IPS-NIHi11 (cell line): ENCODE measurements at regions not wholly inside any gene's neighbourhood (a gene's known extent, or its start where the extent isn't known, plus 50 kb on each side); places are given as distances from the start of the nearest gene placed in this dataset.
"Not testable (repeated sequence)": the region's sequence is repeated elsewhere in the genome, so short reads cannot be mapped to it uniquely, and the experiment has no call there.

ENCODE experiments used
- DNase-seq: peaks from one replicate; pipeline ENCODE4 v3.0.0; 2012; ENCODE audit warnings: mixed read lengths, low spot score

DNA sequence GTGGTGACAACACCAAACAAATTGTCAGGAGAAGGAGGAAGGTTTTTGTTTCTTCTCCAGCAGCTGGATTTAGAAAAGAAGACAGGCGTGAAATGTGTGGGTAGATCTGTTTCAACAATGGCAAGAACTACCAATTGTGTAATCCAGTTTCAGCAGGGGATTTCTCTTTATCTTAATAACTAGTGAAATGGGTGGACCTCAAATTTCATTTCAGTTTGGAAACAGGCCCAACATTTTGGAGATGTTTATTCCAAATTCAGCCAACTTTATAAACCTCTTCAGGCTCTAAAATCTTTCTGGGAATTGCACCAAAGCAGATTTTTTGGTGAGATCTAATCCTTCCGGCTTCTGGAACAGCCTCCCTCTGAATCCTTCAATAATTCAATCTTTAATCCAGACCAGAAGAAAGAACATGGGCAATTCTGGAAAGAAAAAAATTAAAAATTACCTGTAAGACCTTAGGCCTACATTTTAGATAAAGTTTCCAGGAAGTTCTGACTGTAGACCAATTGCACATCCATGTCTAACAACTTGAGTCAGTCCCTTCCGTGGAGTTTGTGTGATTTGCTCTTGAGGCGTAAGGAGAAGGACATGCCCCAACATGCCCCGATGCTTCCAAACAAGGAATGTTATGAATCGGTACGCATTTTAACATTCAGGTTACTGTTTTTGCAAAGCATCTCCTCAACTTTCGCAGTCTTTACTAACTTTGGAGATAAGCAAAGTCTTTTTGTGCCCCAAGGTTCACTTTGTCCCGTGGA, 423.6 kb downstream of the IRX1 start:
- no peak for DNase-seq

DNA sequence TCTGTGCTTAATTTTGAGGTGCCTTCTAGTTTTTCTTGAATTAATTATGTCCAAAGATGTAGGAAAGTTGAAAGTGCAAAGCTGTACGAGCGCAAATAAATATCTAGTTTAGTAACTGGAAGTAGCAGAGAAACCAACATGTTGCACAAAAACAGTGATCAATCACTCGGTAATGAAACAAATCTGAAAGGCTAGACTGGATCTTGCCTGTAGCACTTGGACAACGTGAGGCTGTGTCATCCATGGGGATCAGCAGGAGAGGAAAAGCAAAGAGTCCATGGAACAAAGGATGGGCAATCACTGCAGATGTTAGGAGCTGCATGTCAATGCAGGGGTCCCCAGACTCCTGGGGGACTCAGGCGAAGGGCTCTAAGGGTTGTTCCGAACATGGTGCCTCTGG, 424.2 kb downstream of the IRX1 start:
- no peak for DNase-seq

DNA sequence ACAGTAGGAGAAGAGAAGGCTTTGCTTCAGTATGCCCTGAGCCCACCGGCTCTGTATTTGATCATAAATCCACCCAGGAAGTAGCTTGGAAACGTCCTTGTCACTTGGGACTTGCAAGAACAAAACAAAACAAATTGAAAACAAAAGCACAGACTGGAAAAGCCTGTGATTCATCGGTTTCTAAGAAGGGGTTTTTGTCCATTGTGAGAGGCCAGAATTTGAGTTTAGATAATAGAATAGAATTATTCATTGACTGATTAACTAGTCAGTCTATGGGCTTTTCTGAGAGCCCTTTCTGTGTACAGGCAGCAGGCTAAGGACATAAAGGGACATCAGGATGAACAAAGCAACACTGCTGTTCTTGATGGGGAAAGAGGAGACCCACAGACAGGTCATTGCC, 424.8 kb downstream of the IRX1 start:
- DNase-seq: no peak

DNA sequence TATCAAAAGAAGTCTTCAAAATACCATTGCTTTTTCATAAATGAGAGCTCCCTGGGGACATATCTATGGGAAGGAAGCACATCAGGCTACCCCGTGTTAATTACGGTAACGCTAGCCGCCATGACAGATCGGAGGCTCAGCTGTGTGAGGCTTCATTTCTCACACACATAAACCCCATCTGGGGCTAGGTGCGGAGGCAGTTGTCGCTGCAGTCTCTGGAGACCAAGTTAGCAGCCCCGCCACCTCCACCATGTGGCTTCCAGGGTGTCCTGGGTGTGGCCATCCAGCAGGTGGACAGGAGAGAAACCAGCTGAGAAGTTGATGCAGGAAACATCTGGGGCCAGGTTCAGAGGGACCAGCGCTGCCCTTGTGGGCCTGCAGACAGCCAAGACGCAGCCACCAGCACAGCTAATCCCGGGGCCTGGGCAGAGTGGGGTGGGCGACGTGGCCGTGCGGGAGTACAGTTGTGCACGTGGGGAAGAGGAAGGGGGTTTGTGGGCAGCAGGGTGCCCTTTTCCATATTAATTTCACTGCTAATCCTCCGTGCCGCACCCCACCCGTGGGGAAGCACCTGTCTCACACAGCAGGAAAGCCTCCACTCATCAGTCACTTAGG, 426.5 kb downstream of the IRX1 start:
- DNase-seq: no peak

DNA sequence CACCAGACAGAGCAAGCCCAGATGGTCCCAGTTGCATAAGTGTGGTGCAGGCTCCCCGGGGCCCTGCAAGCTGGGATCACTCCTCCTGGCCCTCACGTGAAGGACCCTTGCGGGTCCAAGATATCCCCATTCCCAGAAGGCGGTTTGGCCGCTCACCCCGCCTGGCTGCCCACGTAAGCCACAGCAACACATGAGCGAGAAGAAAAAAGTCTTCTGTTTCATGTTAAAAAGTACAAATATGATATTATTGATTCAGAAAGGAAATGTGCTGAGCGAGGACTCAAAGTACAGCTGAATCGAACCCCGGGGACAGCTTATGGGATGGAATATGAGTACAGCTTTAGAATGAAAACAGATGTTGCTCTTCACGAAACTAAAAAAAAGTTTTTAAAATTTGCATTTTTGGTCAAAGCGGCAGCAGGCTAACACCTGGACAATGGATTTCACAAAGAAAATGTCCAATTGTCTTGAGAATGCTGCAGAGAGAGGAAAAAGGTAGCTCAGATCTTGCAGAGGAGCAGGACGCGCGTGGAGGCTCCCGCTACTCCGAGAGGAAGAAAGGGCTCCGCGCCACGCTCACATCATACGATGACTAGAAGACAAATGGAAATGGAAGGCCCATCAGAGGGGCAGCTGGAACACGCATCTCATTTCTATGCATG, 427.6 kb downstream of the IRX1 start:
- no peak for DNase-seq

DNA sequence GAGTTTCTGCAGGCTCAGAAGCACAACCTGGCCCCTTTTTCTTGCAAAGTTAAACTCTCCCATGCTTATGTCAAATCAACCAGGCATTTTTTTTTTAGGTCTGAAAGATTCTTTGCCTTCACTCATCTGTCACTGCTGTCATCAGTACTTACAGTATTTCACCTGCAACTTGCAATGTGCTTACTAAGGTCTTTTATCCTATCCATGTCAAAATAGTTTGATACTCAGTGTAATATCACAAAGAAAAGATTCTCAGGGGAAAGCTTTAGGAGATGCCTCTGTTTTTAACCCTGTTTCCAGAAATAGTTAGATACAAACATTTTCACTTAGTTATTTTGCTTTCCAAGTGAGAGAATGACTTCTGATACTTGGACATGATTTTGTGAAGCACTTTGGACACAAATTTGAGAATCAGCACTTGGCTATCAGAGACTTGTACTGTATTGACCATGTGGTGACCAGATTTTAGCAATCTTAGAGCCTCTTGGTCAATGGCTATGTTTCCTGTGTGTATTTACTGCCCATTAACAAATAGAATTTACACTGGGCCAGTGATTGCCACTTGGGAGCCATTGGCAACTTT, 428.2 kb downstream of the IRX1 start:
- no peak for DNase-seq

DNA sequence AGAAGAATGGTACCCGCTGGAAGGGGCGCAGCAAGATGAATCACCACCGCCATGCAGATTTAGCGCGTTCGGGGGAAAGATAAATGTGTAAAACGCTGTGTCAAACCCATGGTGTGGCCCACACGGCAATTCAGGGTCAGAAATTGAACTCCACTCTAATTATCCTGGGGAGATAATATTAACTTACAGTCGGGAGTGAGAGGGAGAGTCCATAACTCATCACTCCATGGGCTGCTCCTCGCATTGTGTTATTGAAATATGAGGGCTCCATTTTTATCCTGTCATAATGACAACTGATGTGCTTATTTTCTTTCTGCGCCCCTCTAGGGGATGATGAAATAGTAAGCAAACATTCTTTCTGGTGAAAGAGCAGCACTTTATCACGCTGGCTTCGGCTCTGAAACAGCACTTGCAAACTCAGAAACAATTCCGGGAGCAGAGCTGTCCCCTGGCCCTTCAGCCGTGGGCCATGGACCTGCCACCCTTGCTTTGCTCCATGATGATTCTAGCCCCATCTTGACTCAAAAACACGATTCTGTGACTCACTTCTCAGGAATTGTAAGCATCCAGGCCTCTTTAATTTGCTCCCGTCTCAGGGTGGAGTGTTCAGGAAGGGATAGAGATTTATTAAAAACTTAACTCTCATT, 431.6 kb downstream of the IRX1 start:
- no peak for DNase-seq

DNA sequence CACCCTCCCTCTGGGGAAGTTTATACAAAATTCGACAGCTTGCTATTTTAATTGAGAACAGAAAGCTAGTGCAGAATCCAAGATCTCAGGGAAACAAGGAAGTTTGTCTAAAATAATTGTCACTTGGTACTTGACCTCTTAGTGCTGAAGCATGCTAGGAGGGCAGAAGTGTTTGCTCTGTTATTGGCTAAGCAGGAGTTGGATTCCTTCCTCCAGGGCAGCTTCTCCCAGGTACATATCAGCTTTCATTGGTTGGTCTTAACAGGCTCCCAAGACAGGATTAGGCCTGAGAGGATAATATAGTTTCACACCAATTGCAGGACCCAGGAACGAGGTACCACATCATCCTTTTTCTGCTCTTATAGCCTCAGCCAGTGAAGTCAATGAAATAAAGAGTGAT, 432.8 kb downstream of the IRX1 start:
- DNase-seq: no peak

DNA sequence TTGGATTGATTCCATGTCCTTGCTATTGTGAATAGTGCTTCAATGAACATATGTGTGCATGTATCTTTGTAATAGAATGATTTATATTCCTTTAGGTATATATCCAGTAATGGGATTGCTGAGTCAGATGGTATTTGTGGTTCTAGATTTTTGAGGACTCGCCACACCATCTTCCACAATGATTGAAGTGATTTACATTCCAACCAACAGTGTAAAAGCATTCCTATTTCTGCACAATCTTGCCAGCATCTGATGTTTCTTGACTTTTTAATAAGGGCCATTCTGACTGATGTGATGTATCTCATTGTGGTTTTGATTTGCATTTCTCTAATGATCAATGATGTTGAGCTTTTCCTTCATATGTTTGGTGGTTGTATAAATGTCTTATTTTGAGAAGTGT, 437.9 kb downstream of the IRX1 start:
- DNase-seq: not testable (repeated sequence)

DNA sequence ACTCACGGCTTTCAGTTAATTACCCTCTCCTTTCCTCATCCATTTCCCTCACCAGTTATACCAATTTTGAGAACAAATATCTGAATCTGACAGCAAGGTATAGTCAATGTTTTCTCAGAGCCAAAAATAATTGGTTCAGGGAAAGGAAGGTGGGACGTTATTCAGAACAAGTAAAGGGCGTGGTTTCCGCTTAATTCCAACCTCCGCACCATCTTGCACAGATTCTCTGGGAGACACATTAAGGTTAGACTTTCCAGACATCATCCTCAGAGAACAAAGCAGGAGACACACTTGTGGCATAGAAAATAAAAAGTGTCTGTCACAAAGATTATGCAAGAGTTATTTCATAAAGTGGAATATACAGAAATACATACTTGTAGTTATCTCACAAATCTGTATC, 441.2 kb downstream of the IRX1 start:
- no peak for DNase-seq

DNA sequence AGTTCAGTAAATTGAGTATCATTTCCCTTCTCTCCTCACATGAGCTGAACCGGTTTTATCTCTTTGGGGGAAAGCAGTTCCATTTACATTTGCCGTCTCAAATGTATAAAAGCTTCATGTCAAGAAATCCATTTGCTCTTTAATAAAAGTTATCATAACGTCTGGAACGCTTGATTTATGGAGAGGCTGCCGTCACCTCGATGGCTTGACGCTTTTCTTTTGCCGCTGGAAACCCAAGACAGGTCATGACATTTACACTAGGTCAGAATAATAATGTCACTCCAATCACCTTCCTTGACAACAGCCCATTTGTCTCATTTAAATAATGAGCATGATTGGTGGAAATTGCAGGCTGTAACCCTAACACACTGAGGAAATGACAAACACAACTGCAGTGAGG, 443.4 kb downstream of the IRX1 start:
- no peak for DNase-seq

DNA sequence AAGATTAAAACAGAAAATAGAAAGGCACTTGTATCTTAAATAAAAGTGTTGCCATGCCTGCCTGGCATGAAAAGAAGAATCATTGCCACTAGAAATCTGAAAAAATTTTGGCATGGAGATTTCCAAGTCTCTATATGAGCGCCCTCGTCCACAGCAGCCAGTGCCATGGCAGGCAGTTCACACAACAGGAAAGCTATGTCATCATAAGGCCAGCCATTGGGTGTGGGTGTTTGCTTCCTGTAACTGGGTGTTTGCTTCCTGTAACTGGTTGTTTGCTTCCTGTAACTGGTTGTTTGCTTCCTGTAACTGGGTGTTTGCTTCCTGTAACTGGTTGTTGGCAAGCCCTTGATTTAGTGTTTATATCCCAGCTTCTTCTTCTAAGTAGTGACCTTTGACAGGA, 446.7 kb downstream of the IRX1 start:
- DNase-seq: no peak

DNA sequence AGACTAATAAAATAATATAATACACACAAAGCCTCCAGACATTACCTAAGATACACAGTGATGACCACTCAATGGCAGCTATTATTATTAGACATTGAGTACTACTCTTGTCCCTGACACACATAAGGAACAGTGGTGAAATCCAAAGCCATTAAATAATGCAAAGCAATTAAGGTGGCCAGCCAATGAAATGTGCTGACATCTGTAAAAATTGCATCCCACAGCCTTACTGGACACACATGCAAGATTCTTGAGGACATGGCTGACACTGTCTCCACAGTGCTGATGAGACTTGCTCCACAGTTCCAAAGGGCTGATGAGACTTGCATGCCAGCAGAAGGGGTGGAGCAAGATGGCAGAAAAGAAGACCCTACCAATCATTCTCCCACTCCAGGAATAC, 447.5 kb downstream of the IRX1 start:
- no peak for DNase-seq

DNA sequence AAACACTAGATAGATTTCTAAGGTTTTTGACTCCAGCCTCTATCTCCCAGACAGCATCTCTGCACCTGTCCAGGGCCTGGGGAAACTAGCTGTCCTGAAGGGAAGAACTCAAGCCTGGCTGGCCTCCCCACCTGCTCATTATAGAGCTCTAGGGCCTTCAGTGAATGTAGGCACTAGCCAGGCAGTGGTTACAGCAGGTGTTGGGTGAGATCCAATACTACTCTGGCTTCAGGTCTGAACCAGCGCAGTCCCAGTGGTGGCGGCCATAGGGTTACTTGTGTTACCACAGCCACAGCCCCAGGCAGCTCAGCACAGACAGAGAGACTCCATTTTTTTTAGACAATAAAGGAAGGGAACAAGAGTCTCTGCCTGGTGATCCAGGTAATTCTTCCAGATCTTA, 449.2 kb downstream of the IRX1 start:
- no peak for DNase-seq

DNA sequence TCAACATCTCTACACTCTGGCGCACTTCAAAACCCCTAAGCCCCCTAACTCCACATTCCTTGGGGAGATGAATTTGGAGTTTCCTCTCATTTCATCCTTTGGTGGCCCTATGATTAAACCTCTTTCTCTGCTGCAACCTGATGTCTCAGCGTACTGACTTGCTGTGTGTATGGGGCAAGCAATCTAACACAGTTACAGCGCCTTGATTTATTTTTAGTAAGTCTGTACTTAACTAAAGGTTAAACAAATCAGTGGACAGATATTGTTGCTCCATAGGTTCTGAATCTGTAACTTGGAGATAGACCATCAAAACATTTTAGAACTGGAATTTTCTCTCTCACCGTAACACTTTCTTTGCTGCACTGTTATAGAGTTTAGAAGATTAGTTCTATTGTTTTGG, 452.8 kb downstream of the IRX1 start:
- DNase-seq: no peak

DNA sequence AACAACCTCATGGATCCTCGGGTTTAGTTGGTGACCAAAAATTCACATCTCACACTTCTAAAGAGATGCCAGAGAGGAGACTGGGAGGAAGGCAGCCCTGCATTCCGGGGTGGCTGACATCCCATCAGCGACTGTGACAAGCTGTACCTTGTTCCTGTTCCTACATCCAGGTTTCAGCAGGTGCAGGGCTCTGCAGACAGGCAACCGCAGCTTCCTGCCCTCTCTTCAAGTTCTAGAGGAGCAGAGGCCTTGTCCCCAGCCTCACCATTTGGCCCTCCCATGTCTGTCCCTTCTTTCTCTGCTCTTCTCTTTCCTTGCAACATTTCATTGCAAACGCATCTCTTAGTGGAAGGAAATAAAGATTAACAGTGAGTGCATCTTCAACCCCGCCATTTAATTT, 454.6 kb downstream of the IRX1 start:
- DNase-seq: no peak

DNA sequence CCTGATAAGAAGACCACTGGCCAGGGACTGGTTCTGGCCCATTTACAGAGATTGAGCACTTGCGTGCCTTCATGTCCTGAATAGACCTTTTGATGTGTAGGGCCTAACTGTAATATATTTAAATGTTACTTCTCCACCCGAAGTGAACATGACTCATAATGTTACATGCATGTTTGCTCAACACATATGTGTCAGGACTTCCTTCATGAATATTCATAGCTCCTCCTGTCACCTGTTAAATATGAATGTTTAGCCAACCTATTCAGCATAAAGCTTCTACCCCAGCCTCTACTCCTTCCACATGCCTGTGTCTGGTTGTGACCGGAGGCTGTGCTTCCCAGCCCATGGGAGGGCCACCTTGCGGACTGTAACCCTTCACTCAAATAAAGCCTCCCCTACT, 457.5 kb downstream of the IRX1 start:
- no peak for DNase-seq

DNA sequence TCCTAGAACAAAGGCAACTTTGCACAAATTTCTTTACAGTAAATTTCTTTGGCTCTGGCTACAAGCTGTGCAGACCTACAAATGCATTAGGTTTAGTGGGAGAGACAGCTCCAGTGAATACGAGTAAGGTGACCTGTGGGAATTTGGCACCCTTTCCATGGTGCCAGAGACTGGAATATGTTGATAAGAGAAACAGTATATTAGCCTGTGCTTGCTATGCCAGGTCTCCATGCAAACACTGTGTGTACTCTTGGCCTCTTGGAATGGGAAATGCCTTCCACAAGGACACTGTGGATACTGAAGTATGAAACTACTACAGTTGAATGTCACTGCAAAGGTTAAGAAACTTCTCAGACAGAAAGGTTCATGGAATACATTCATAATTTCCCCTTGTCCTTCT, 458.5 kb downstream of the IRX1 start:
- DNase-seq: no peak

DNA sequence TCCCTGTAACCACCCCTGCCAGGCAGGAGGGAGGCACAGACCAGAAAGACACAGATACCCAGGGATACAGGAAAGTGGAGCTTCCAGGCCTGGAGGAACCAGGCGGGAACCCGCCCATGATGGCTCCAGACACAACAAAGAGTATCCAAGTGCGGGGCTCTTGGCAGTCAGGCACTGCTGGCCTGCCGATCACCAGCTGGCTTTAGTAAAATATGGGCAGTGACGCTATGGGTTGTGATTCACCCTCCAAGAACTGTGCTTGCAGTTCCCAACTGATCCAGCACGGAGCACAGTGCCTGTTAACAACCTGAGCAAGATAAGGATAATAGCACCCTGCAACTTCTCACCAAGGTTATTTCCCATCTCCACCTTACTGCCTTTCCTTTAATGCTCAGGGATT, 463.3 kb downstream of the IRX1 start:
- no peak for DNase-seq

DNA sequence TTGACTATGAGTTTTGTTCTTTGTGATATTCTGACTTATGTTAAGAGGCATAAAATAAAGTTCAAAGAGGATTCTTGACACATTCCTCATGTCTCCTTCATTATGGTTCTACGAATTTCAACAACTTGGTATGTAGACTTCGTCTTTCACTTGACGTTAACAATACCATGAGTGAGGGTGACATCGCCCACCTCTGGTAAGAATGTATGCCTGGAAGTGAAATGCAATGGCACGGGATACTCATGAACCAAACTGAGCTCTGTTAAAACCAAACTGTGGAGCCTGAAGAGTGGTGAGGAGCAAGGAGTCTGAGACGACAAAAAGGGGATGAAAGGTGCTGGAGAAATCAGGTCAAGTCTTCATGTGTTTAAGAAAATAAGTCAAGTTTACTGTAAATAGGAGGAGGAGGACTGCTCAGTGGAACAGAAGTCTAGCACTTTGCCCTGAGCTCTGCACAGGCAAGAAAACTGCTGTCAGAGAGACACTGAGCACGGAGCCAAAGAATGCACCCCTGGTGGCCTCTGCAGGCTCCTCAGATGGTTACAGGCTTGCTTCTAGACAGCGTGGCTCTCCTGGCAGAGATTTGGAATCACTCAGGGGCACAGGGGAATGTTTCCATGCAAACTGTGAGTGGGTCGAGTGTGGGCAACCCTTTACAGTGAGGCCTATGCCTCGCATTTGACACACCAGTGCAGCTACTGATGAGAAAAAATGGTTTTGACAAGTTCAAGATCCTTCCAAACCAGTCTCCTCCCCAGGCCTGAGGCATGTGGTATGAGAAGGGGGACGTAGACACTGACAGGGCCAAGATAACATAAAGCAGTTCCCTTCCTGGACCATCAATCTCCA, 470.1 kb downstream of the IRX1 start:
- DNase-seq: no peak

DNA sequence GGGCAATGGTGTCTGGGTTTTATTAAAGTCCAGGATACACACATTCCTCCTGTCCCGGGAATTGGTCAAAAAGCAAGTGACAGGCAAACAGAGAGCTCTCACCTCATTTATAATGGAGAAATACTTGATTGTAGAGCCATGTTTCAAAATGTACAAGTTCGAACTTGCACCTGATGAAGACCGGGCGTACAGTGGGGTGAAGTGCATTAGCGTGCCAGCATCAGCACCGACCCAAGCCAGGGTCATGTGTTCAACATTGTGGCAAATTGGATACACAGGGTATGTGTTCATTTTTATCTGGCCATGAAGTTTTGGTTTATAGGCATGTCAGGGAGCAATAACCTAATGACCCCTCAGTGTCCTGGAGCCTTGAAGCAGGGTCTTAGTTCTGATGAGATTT, 472.5 kb downstream of the IRX1 start:
- DNase-seq: no peak

DNA sequence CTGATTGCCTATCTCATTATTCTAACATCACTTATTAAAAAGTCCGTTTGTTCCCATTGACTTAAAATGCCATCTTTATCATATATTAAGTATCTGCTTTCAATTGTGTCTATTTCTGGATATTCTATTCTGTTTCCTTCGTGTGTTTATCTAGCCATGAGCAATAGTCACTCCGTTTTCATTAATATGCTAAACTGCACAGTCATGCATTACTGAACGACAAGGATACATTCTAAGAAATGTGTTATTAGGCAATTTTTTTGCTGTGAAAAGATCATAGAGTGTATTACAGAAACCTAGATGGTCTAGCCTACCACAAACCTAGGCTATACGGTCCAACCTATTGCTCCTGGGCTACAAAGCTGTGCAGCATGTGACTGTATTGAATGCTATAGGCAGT, 482.9 kb downstream of the IRX1 start:
- DNase-seq: no peak
